ENCODE measurements at regions not wholly inside any gene's neighbourhood (a gene's known extent, or its start where the extent isn't known, plus 50 kb on each side); places are given as distances from the start of the nearest gene placed in this dataset.
"Not testable (repeated sequence)": the region's sequence is repeated elsewhere in the genome, so short reads cannot be mapped to it uniquely, and the experiment has no call there.

DNA sequence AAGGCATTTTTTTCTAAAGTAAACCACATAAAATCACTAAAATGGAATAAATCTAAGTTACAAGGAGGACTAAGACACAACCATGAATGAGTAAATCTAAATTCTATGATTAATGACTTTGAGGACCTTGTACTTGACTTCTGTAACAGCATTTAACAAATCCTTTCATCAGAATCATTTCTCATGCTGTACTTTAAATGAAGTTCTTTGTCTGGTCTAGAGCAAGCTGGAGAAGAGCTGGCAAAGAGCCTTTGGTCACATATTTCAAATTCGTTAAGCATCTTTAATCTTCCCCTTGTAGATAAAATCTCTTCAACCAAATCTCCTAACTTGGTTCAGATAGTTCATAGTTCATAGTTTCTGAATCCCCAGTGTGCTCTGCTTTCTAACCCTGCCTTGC, 405.4 kb downstream of the PTPRC start:
- no peak for DNase-seq (ENCODE audit: low spot score)

DNA sequence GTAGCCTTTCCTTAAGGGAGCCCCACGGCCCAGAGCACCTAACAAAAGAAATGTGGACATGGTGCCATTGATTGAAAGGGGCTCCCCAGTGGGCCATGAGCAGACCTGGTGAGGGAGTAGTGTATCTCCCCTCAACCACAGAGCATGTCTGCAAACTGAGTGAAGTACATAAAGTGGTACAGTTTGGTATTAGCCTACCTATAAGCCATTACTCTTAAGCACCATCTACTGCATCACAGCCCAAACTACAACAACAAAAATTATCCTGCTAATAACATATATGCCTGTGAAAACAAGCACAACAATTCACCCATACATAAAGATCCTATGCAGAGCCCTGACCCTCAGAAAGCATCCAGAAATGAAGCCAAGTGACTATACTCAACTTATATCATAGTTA, 407.8 kb downstream of the PTPRC start:
- DNase-seq (ENCODE audit: low spot score), result no peak

DNA sequence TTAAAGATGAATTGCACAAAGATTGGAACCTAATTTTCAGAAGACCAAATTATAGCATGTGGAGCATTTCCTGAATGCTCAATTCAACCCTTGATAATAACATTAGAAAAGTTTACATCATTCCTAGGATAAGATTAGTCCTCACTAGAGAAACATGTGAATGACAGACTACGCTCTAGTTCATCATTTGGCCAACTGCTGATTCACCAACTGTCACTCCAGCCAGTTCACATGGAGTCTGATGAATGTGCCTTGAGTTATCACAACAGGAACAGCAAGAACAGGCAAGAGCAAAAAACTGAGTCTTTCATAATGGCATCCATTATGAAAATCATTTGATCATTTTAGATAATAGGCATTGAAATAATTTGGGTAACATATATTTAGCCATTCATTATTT, 415.9 kb downstream of the PTPRC start:
- DNase-seq (ENCODE audit: low spot score), result no peak

DNA sequence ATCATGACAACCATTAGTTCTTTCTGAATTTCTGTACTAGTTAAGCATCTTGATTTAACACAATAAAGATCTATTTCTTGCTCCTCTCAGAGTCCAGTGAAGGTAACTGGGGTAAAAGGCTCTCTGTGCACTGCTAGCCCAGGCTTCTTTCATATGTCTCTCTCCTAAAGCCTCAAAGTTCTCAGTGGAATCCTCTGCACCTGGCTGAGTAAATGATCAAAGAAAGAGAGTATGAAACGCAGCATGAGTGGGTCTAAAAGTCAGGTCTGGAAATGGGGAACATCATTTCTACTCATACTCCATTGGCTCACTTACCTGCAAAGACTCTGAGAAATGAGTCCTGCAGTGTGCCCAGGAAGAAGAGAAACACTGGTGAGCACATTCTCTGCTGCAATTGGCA, 418.5 kb downstream of the PTPRC start:
- no peak for DNase-seq (ENCODE audit: low spot score)

DNA sequence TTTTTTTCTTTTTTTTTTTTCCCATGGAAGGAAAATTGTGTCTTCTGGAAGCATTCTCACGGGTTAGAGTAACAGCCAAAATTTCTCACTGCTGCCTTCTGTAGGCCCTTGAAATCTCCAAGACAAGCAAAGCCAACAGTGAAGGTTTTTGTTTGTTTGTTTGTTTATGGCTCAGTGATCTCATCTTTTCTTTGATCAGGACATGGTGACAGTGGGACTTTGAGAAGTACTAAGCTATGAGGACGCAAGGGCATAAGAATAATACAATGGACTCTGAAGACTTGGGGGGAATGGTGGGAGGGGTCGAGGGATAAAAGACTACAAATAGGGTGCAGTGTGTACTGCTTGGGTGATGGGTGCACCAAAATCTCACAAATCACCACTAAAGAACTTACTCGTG, 419.4 kb downstream of the PTPRC start:
- no peak for DNase-seq (ENCODE audit: low spot score)

- DNase-seq (ENCODE audit: low spot score), result no peak
Measured at GRCh38 chr1:199064971-199065370, 426.1 kb downstream of the PTPRC start.

GRCh38 chr1:199067483-199067882, 428.6 kb downstream of the PTPRC start:
- no peak for DNase-seq (ENCODE audit: low spot score)

GRCh38 chr1:199071080-199071479, 432.2 kb downstream of the PTPRC start:
- DNase-seq (ENCODE audit: low spot score), result no peak

DNA sequence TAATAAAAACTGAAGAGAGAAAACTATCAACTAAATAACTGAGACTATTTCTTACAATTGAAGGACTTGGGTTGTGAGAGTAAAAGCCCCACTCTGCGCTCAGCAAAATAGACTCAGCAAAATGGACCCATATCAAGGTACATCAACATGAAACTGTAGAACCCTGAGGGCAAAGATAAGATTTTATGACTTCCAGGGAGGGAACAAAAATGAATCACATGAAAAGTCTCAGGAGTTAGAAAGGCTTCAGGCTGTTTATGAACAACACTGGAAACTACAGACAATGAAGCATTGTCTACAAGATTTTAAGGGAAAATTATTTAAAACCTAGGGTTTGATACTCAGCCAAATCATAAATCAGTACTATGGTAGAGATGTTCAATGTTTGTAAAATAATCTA, 434.3 kb downstream of the PTPRC start:
- no peak for DNase-seq (ENCODE audit: low spot score)

GRCh38 chr1:199075792-199076191, 437.0 kb downstream of the PTPRC start:
- no peak for DNase-seq (ENCODE audit: low spot score)

- no peak for DNase-seq (ENCODE audit: low spot score)
Measured at GRCh38 chr1:199079994-199080393, 441.2 kb downstream of the PTPRC start.

DNA sequence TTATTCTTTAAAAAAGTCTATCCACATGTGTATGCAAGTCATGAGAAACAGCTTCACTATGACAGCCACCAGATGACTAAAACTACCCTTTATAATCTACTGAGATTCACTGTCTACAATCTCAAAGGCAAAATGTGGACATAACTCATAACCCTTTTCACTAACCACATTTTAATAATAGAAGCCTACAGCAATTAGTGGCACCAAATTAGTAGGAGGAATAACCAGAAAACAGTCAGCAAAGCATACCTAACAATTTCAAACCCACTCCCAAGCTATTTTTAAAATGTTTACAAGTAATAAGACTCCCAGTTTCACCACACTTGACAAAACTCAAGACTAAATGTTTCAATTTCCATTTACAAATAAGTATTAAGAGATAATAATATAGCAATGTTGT, 442.9 kb downstream of the PTPRC start:
- DNase-seq (ENCODE audit: low spot score), result no peak

DNA sequence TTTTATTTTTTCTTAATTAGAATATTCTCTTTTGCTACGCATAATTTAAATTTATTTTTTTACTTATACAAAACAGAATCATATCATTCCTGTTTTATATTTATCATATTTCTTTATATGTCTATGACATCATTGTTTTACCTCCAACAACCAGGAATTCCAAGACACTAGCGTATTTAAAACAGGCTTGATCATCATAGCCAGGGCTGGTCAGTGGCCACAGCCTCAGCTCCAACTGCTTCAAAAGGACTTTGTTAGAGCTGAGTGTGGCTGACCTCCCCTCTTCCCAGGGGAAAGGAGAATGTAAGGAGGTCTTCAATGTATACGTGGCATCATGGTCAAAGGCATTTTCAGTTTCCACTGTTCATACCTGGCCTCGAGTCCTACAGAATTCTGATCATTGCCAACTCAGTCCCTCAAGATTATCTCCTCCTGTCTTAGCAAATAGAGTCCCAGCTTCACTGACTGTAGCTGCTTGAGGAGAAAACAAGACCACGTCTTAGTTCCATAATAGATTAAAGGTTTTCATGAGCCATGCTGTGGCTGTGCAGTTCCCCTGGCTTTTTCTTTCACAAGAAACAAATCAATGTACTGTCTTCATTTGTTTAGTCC, 444.0 kb downstream of the PTPRC start:
- DNase-seq (ENCODE audit: low spot score), result no peak

- no peak for DNase-seq (ENCODE audit: low spot score)
Measured at GRCh38 chr1:199083680-199084079, 444.8 kb downstream of the PTPRC start.

GRCh38 chr1:199084293-199084692, 445.5 kb downstream of the PTPRC start:
- no peak for DNase-seq (ENCODE audit: low spot score)

DNA sequence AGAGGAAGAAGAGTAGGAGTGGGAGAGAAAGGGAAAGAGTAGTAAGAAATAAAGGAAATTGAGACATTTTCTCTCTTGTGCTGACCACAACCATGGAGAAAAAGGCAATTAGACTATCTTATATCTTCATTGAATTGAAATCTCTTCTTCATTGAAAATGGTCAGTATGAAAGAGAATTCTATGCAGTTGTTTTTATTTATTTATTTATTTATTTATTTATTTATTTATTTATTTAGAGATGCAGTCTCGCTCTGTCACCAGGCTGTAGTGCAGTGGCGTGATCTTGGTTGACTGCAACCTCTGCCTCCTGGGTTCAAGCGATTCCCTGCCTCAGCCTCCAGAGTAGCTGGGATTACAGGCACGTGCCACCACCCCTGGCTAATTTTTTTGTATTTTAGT, 447.1 kb downstream of the PTPRC start:
- no peak for DNase-seq (ENCODE audit: low spot score)

- no peak for DNase-seq (ENCODE audit: low spot score)
Measured at GRCh38 chr1:199087144-199087543, 448.3 kb downstream of the PTPRC start.

DNA sequence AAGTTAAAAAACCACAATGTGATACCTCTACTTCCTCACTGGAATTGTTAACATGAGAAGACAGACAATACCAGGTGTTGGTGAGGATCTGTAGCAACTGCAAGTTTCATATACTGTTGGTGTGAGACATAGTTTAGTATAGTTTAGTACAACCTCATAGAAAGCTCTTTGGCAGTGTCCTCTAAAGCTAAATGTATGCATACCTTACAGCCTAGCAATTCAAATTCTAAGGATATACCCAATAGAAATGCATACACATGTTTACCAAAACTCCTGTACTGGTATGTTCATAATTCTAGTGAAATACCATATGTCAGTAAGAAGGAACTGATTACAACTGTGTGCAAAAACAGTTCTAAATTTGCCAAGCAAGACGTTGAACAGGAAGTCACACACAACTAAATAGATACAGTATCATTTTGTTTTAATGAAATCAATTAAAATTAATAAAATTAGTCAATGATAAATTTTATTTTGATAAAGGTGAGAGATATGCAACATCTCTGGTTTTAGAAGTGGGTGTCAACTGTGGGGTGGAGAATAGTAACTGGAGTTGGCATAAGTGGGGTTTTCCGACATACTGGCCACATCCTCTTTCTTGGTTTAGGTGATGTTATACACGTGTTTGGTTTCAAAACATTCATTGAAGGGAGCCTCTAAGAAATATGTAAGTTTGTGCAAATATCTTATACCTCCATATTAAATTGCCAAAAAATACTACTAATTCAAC, 450.7 kb downstream of the PTPRC start:
- DNase-seq (ENCODE audit: low spot score), result no peak

- not testable (repeated sequence) for DNase-seq (ENCODE audit: low spot score)
Measured at GRCh38 chr1:199095628-199096027, 456.8 kb downstream of the PTPRC start.

GRCh38 chr1:199096591-199096990, 457.8 kb downstream of the PTPRC start:
- DNase-seq (ENCODE audit: low spot score), result no peak

- no peak for DNase-seq (ENCODE audit: low spot score)
Measured at GRCh38 chr1:199098468-199098867, 459.6 kb downstream of the PTPRC start.

DNA sequence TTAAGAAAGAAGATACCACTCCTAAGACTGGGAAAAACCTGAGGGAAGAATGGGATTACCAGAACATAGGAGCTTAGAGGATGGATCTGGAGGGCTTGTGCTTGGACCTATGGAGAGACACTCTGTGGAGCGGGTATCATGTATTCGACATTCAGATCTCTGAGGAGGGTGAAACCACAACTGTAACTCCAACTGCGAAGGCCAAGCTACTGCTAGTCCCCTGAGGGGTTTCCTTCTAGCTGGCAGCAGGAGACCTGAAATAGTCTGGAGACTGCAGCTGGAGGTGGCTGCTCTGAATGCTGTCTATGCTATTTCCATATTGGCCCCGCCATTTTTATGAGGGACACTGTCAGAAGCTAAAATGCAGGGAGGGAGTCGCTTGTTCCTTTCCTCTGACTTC, 462.3 kb downstream of the PTPRC start:
- DNase-seq (ENCODE audit: low spot score), result no peak

GRCh38 chr1:199101635-199102034, 462.8 kb downstream of the PTPRC start:
- DNase-seq (ENCODE audit: low spot score), result no peak

DNA sequence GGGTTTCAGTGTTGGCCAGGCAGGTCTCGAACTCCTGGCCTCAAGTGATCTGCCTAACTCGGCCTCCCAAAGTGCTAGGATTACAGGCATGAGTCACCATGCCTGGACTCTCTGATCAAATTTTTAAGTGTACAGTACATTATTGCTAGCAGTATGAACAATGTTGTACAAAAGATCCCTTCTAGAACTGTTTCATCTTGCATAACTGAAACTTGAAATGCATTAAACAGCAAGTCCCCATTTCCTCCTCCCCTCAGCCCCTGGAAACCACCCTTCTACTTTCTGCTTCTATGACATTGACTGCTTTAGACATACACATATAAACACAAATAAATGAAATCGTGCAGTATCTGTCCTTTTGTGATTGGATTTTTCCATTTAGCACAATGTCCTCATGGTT, 463.4 kb downstream of the PTPRC start:
- DNase-seq (ENCODE audit: low spot score), result no peak
